ENCODE measurements at regions not wholly inside any gene's neighbourhood (a gene's known extent, or its start where the extent isn't known, plus 50 kb on each side); places are given as distances from the start of the nearest gene placed in this dataset.

DNA sequence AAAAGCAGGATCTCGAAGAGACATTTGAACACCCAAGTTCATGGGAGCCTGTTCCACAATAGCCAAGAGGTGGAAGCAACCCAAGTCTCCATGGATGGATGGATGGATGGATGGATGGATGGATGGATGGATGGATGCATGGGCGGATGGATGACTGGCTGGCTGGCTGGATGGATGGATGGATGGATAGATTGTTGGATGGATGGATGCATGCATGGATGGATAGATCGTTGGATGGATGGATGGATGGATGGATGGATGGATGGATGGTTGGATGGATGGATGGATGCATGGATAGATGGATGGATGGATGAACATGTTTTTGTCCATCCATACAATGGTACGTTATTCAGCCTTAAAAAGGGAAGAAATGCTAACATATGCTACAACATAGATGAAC lies 603.4 kb downstream of the BRD1 start:
- Histone ChIP-seq H3K9ac (ENCODE audit: low read length in 2 of 2) (no peak overlapping the region), H3K4me3 (ENCODE audit: low read length in 2 of 2) (no peak overlapping the region), H3K9me3 (ENCODE audit: control insufficient read depth in 2 of 2, low read length in 2 of 2) (no peaks in the 10 kb centered on the region), H3K27me3 (ENCODE audit: control insufficient read depth in 1 of 2, insufficient read depth in 2 of 2, low read length in 2 of 2) (no peaks in the 10 kb centered on the region), H3K27ac (ENCODE audit: low read length) (no peak overlapping the region), H3K36me3 (ENCODE audit: control insufficient read depth in 2 of 2, insufficient read depth in 2 of 2, low read length in 2 of 2) (no peaks in the 10 kb centered on the region), H3K4me1 (ENCODE audit: control insufficient read depth, insufficient read depth, low read length) (no peaks in the 10 kb centered on the region)

- peaks cover 3 to 7% of the 10 kb centered on the region in 2 donors for H3K9me3 ChIP-seq (ENCODE audit: control insufficient read depth in 2 of 2, low read length in 2 of 2)
- H3K36me3 ChIP-seq (ENCODE audit: control insufficient read depth in 2 of 2, insufficient read depth in 2 of 2, low read length in 2 of 2) = no peaks in the 10 kb centered on the region
- H3K4me1 ChIP-seq (ENCODE audit: control insufficient read depth, insufficient read depth, low read length) = no peaks in the 10 kb centered on the region
- H3K27me3 ChIP-seq (ENCODE audit: control insufficient read depth in 1 of 2, insufficient read depth in 2 of 2, low read length in 2 of 2) = peaks cover 0 to 15% of the 10 kb centered on the region in 2 donors
- H3K9ac ChIP-seq (ENCODE audit: low read length in 2 of 2) = no peak overlapping the region
- H3K27ac ChIP-seq (ENCODE audit: low read length) = no peak overlapping the region
- no peak overlapping the region for H3K4me3 ChIP-seq (ENCODE audit: low read length in 2 of 2)
These were observed 609.5 kb downstream of the BRD1 start for GRCh38 chr22:49218142-49218541.

DNA sequence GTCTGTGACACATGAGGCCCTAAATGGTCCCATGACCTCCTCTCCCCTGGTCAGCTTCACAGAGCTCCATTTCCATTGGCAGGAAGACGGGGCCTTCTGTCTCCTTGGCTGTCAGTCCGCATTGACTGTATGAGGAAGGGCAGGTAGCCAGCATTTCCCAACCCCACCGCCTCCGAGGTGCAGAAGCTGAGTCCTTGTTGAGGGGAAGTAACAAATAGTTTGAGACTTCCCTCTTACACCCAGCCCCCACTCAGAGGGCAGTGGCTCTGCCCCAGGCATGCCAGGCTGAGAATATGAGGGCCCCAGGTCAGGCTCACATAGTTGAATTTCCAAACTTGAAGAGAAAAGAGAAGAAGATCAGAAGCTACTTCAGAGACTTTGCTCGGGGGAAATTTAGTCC lies 611.1 kb downstream of the BRD1 start:
- H3K9me3 ChIP-seq (ENCODE audit: control insufficient read depth in 2 of 2, low read length in 2 of 2) = peaks cover 3 to 7% of the 10 kb centered on the region in 2 donors
- H3K4me1 ChIP-seq (ENCODE audit: control insufficient read depth, insufficient read depth, low read length) = no peaks in the 10 kb centered on the region
- peaks cover 0 to 15% of the 10 kb centered on the region in 2 donors for H3K27me3 ChIP-seq (ENCODE audit: control insufficient read depth in 1 of 2, insufficient read depth in 2 of 2, low read length in 2 of 2)
- H3K27ac ChIP-seq (ENCODE audit: low read length) = no peak overlapping the region
- H3K4me3 ChIP-seq (ENCODE audit: low read length in 2 of 2) = no peak overlapping the region
- no peak overlapping the region for H3K9ac ChIP-seq (ENCODE audit: low read length in 2 of 2)
- H3K36me3 ChIP-seq (ENCODE audit: control insufficient read depth in 2 of 2, insufficient read depth in 2 of 2, low read length in 2 of 2) = no peaks in the 10 kb centered on the region

DNA sequence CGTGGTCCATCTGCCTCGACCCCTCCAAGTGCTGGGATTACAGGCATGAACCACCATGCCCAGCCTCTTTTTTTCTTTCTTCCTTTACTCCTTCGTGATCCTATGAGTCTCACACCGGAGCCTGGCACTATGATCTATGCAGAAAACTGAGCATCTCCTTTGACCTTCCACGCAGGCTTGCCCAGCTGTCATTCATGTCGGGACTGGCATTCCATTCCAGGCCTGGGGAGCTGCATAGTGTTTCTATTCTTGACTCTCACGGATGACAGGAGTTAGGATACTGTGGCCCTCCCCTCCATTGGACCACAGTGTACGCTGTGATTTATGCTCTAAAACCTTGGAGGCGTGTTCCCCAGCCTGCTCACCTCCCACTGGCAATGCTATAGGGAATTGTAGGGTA lies 611.8 kb downstream of the BRD1 start:
- no peak overlapping the region for H3K4me3 ChIP-seq (ENCODE audit: low read length in 2 of 2)
- H3K27ac ChIP-seq (ENCODE audit: low read length) = no peak overlapping the region
- peaks cover 3 to 7% of the 10 kb centered on the region in 2 donors for H3K9me3 ChIP-seq (ENCODE audit: control insufficient read depth in 2 of 2, low read length in 2 of 2)
- H3K9ac ChIP-seq (ENCODE audit: low read length in 2 of 2) = no peak overlapping the region
- H3K27me3 ChIP-seq (ENCODE audit: control insufficient read depth in 1 of 2, insufficient read depth in 2 of 2, low read length in 2 of 2) = peaks cover 0 to 17% of the 10 kb centered on the region in 2 donors
- no peaks in the 10 kb centered on the region for H3K4me1 ChIP-seq (ENCODE audit: control insufficient read depth, insufficient read depth, low read length)
- H3K36me3 ChIP-seq (ENCODE audit: control insufficient read depth in 2 of 2, insufficient read depth in 2 of 2, low read length in 2 of 2) = no peaks in the 10 kb centered on the region

DNA sequence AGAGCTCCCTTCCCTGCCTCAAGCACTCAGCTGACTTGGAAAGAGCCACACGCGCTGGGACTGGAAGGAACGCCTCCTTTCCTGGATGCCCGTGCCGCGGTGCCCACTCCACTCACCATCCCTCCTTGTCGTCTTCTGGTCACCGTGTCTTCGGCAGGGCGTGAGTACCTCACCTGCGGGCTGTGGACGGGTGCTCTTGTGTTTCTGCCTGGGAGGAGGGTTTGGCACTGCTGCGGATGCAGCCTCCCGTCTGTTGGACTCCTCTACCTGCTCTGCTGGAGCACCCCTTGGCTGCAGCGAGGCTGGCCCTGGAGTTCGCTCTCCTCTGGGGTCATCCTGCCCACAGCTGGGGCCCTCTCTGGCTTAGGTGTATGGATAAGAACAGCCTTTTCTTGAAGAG lies 612.7 kb downstream of the BRD1 start:
- Histone ChIP-seq H3K36me3 (ENCODE audit: control insufficient read depth in 2 of 2, insufficient read depth in 2 of 2, low read length in 2 of 2) (no peaks in the 10 kb centered on the region), H3K4me3 (ENCODE audit: low read length in 2 of 2) (no peak overlapping the region), H3K9ac (ENCODE audit: low read length in 2 of 2) (no peak overlapping the region), H3K4me1 (ENCODE audit: control insufficient read depth, insufficient read depth, low read length) (no peaks in the 10 kb centered on the region), H3K27me3 (ENCODE audit: control insufficient read depth in 1 of 2, insufficient read depth in 2 of 2, low read length in 2 of 2) (peaks cover 0 to 17% of the 10 kb centered on the region in 2 donors), H3K9me3 (ENCODE audit: control insufficient read depth in 2 of 2, low read length in 2 of 2) (peaks cover 3 to 7% of the 10 kb centered on the region in 2 donors), H3K27ac (ENCODE audit: low read length) (no peak overlapping the region)

DNA sequence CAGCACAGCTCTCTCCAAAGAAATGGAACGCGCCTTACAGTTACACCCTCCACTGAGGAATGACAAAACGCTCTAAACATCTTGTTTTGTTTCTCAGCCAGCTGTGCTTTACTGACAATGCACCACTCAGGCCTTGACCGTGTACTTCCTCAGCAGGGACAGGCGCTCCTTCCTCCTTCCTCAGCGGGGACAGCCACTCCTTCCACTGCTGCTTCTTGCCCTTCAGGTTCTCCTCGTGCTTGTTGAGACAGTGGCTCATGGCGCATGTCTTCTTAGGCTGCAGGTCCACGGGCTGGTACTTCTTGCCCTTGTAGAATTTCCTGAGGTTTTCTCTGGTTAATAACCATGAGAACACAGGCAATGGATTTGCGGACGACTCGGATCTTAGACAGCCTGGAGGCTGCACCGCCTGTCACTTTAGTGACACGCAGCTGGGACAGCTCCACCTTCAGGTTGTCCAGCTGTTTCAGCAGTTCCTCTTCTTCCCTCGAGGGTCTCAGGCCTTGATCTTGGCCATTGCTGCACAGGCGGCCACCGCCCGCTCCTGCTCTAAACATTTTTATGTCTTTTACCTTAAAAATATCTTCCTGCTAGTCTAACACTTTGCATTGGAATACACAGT lies 613.8 kb downstream of the BRD1 start:
- no peak overlapping the region for H3K9ac ChIP-seq (ENCODE audit: low read length in 2 of 2)
- H3K4me1 ChIP-seq (ENCODE audit: control insufficient read depth, insufficient read depth, low read length) = no peaks in the 10 kb centered on the region
- H3K9me3 ChIP-seq (ENCODE audit: control insufficient read depth in 2 of 2, low read length in 2 of 2) = peaks cover 3 to 4% of the 10 kb centered on the region in 2 donors
- no peak overlapping the region for H3K4me3 ChIP-seq (ENCODE audit: low read length in 2 of 2)
- peaks cover 0 to 18% of the 10 kb centered on the region in 2 donors for H3K27me3 ChIP-seq (ENCODE audit: control insufficient read depth in 1 of 2, insufficient read depth in 2 of 2, low read length in 2 of 2)
- H3K27ac ChIP-seq (ENCODE audit: low read length) = no peak overlapping the region
- H3K36me3 ChIP-seq (ENCODE audit: control insufficient read depth in 2 of 2, insufficient read depth in 2 of 2, low read length in 2 of 2) = no peaks in the 10 kb centered on the region

DNA sequence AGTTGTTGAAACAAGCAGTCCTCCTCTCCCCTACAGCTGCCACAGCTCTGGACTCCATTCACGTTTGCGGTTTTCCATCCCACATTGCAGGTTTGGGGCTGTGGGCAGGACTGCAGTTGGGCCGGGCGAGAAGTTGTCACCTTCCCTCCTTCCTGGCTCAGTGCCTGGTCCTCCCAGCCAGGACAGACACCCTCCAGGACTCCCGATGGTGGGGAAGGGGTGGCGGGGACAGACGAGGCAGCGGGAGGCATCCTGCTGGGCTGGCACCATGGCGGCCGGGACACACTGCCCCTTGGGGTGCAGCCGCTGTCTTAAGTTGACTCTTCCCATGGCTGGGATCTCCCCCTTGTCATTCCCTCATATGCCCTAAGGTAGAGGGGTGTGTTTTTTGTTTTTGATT lies 615.2 kb downstream of the BRD1 start:
- Histone ChIP-seq H3K4me3 (ENCODE audit: low read length in 2 of 2) (no peak overlapping the region), H3K36me3 (ENCODE audit: control insufficient read depth in 2 of 2, insufficient read depth in 2 of 2, low read length in 2 of 2) (no peaks in the 10 kb centered on the region), H3K4me1 (ENCODE audit: control insufficient read depth, insufficient read depth, low read length) (no peaks in the 10 kb centered on the region), H3K9ac (ENCODE audit: low read length in 2 of 2) (no peak overlapping the region), H3K27me3 (ENCODE audit: control insufficient read depth in 1 of 2, insufficient read depth in 2 of 2, low read length in 2 of 2) (peaks cover 3 to 21% of the 10 kb centered on the region in 2 donors), H3K9me3 (ENCODE audit: control insufficient read depth in 2 of 2, low read length in 2 of 2) (peaks cover 0 to 3% of the 10 kb centered on the region in 2 donors), H3K27ac (ENCODE audit: low read length) (no peak overlapping the region)

DNA sequence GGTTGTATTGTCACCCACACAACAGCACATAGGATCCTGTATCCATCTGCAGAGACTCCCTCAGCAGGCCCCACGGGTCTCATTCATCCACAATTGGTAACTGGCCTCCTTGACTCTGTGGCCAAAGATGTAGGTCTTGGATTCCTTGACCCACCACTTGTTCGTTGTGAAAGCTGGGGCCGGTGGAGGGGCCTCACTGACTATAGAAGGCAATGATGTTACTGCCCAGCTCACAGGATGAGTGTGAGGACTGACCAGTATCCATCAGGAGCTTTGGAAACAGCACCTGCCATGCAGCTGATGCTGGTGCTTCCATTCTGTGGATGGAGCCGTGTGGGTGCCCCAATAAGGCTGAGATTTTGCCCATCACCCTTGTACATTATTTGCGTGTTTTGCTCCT lies 615.7 kb downstream of the BRD1 start:
- H3K4me1 ChIP-seq (ENCODE audit: control insufficient read depth, insufficient read depth, low read length) = no peaks in the 10 kb centered on the region
- peaks cover 3 to 21% of the 10 kb centered on the region in 2 donors for H3K27me3 ChIP-seq (ENCODE audit: control insufficient read depth in 1 of 2, insufficient read depth in 2 of 2, low read length in 2 of 2)
- no peak overlapping the region for H3K27ac ChIP-seq (ENCODE audit: low read length)
- H3K36me3 ChIP-seq (ENCODE audit: control insufficient read depth in 2 of 2, insufficient read depth in 2 of 2, low read length in 2 of 2) = no peaks in the 10 kb centered on the region
- peaks cover 0 to 3% of the 10 kb centered on the region in 2 donors for H3K9me3 ChIP-seq (ENCODE audit: control insufficient read depth in 2 of 2, low read length in 2 of 2)
- no peak overlapping the region for H3K9ac ChIP-seq (ENCODE audit: low read length in 2 of 2)
- no peak overlapping the region for H3K4me3 ChIP-seq (ENCODE audit: low read length in 2 of 2)

GRCh38 chr22:49211176-49211575 lies 616.5 kb downstream of the BRD1 start:
- Histone ChIP-seq H3K4me1 (ENCODE audit: control insufficient read depth, insufficient read depth, low read length) (no peaks in the 10 kb centered on the region), H3K9me3 (ENCODE audit: control insufficient read depth in 2 of 2, low read length in 2 of 2) (peaks cover 0 to 3% of the 10 kb centered on the region in 2 donors), H3K4me3 (ENCODE audit: low read length in 2 of 2) (no peak overlapping the region), H3K27me3 (ENCODE audit: control insufficient read depth in 1 of 2, insufficient read depth in 2 of 2, low read length in 2 of 2) (peaks cover 5 to 22% of the 10 kb centered on the region in 2 donors), H3K9ac (ENCODE audit: low read length in 2 of 2) (no peak overlapping the region), H3K36me3 (ENCODE audit: control insufficient read depth in 2 of 2, insufficient read depth in 2 of 2, low read length in 2 of 2) (no peaks in the 10 kb centered on the region), H3K27ac (ENCODE audit: low read length) (no peak overlapping the region)

- Histone ChIP-seq H3K9me3 (ENCODE audit: control insufficient read depth in 2 of 2, low read length in 2 of 2) (peaks cover 0 to 3% of the 10 kb centered on the region in 2 donors), H3K27ac (ENCODE audit: low read length) (no peak overlapping the region), H3K4me1 (ENCODE audit: control insufficient read depth, insufficient read depth, low read length) (no peaks in the 10 kb centered on the region), H3K9ac (ENCODE audit: low read length in 2 of 2) (no peak overlapping the region), H3K4me3 (ENCODE audit: low read length in 2 of 2) (no peak overlapping the region), H3K27me3 (ENCODE audit: control insufficient read depth in 1 of 2, insufficient read depth in 2 of 2, low read length in 2 of 2) (peaks cover 5 to 22% of the 10 kb centered on the region in 2 donors), H3K36me3 (ENCODE audit: control insufficient read depth in 2 of 2, insufficient read depth in 2 of 2, low read length in 2 of 2) (no peaks in the 10 kb centered on the region)
These were observed 617.1 kb downstream of the BRD1 start for GRCh38 chr22:49210606-49211005.

GRCh38 chr22:49209452-49210195 lies 618.0 kb downstream of the BRD1 start:
- Histone ChIP-seq H3K27me3 (ENCODE audit: control insufficient read depth in 1 of 2, insufficient read depth in 2 of 2, low read length in 2 of 2) (peaks cover 9 to 24% of the 10 kb centered on the region in 2 donors), H3K4me1 (ENCODE audit: control insufficient read depth, insufficient read depth, low read length) (no peaks in the 10 kb centered on the region)

More at GRCh38 chr22:49209452-49210195, 618.0 kb downstream of the BRD1 start:
- no peaks in the 10 kb centered on the region for H3K36me3 ChIP-seq (ENCODE audit: control insufficient read depth in 2 of 2, insufficient read depth in 2 of 2, low read length in 2 of 2)
- no peak overlapping the region for H3K4me3 ChIP-seq (ENCODE audit: low read length in 2 of 2)
- H3K9ac ChIP-seq (ENCODE audit: low read length in 2 of 2) = no peak overlapping the region
- H3K9me3 ChIP-seq (ENCODE audit: control insufficient read depth in 2 of 2, low read length in 2 of 2) = peaks cover 0 to 3% of the 10 kb centered on the region in 2 donors
- H3K27ac ChIP-seq (ENCODE audit: low read length) = no peak overlapping the region

All from stomach smooth muscle (tissue), 2 donors.